ENCODE measurements at regions not wholly inside any gene's neighbourhood (a gene's known extent, or its start where the extent isn't known, plus 50 kb on each side); places are given as distances from the start of the nearest gene placed in this dataset.

DNA sequence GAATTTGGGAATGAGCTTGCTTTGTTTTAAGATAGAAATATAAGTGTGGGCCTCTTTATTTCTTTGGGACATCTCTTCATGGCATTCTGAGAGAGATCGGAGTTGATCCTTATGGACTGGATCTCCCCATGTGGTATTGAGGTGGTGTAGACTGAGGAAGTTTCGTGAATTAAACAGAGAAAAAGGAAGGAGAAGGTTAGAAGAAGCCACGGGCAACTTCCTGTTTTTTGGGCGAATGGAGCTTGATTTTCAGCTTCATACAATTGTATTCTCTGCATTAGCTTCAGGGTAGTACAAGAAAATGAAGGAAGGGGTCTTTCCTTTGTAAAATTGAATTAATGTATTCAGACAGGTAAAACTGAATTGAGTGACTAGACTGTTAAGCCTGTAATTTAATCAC lies 70.5 kb upstream of the HMHB1 start:
- Mint-ChIP-seq H3K4me1 (ENCODE audit: low read depth) (peaks cover 3% of the 10 kb centered on the region), H3K27me3 (ENCODE audit: low read depth) (peaks cover 4% of the 10 kb centered on the region), H3K27ac (no peak overlapping the region), H3K36me3 (ENCODE audit: low read depth) (no peaks in the 10 kb centered on the region), H3K9me3 (no peaks in the 10 kb centered on the region), H3K4me3 (no peak overlapping the region)
- DNase-seq: no peak
- CTCF ChIA-PET: no interaction called here
- intact Hi-C loops (cut with micrococcal nuclease): no loop called here

DNA sequence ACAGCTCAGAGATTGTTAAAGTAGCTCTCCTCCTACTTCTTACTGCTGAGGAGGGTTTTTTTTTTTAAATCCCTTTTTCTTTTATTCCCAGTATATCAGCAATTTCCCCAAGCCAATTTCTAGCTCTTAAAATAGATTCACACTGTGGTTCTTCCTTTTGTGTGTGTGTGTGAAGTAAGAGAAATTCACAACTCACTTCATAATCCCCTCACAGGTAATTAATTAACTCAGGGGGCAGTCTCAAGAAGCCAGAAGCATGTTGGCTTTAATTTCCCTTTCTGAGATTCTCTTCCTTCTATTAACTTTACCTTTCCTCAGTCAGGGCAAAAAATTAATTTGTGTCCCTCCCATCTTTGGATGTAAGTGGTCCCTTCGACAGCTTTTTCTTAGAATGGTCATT lies 71.0 kb upstream of the HMHB1 start:
- Mint-ChIP-seq H3K36me3 (ENCODE audit: low read depth) (no peaks in the 10 kb centered on the region), H3K27me3 (ENCODE audit: low read depth) (peaks cover 5% of the 10 kb centered on the region), H3K4me3 (no peak overlapping the region), H3K9me3 (no peaks in the 10 kb centered on the region), H3K27ac (no peak overlapping the region), H3K4me1 (ENCODE audit: low read depth) (peaks cover 3% of the 10 kb centered on the region)
- intact Hi-C loops (cut with micrococcal nuclease): no loop called here
- DNase-seq: no peak
- CTCF ChIA-PET: no interaction called here

DNA sequence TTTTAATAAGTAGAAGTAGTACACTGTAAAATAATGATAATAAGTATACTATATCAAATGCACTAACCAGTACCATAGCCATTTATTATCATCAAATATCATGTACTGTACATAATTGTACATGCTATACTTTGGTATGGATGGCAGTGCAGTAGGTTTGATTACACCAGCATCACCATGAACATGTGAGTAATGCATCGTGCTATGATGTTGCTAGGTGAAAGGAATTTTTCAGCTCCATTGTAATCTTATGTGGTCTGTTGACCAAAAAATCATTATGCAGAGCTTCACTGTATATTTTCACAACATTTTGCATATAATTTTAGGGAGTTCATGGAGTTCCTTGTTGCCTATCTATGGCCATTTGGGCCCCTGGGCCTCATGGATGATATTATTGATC lies 72.2 kb upstream of the HMHB1 start:
- Mint-ChIP-seq H3K9me3 (no peaks in the 10 kb centered on the region), H3K4me3 (no peak overlapping the region), H3K36me3 (ENCODE audit: low read depth) (no peaks in the 10 kb centered on the region), H3K27ac (no peak overlapping the region), H3K27me3 (ENCODE audit: low read depth) (peaks cover 5% of the 10 kb centered on the region), H3K4me1 (ENCODE audit: low read depth) (peaks cover 3% of the 10 kb centered on the region)
- no peak for DNase-seq
- intact Hi-C loops (cut with micrococcal nuclease): no loop called here
- CTCF ChIA-PET: interaction anchor here (1.1 kb wide), 1 partner anchor 464 kb away, joined by 3 read pairs; no protein-coding TSS in a partner anchor

DNA sequence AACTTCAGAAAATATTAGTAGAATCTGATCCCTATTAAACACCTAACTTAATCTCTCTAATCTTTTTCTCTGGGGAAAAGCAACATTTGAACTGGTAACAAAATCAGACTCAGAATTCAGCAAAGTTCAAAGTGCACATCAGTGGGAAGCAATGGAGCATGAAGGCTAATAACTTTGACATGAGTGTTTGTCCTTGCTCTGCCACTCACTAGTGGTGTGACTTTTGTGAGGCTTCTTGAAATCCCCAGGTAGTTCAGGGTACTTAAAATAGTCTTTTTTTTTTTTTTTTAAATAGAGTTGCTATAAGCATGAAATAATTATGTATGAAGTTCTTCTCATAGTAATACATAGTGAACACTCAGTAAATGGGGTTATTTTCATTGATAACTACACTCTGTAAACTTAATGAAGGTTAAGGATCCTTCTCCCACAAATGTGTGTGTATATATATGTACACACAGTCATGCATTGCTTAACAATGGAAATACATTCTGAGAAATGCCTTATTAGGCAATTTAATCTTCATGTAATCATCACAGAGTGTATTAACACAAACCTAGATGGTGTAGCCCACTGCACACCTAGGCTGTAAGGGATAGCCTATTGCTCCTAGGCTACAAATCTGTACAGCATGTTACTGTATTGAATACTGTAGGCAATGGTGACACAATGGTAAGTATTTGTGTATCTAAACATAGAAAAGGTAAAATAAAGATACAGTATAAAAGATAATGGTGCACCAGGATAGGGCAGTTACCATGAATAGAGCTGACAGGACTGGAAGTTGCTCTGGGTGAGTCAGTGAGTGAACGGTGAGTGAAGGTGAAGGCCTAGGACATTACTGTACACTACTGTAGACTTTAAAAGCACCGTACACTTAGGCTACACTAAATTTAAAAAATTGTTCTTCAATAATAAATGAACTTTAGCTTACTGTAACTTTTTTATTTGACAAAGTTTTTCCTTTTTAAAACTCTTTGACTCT lies 73.3 kb upstream of the HMHB1 start:
- CTCF ChIA-PET: interaction anchor here (1.1 kb wide), 1 partner anchor 465 kb away, joined by 3 read pairs; no protein-coding TSS in a partner anchor
- Mint-ChIP-seq H3K27me3 (ENCODE audit: low read depth) (peaks cover 5% of the 10 kb centered on the region), H3K4me1 (ENCODE audit: low read depth) (peaks cover 3% of the 10 kb centered on the region), H3K36me3 (ENCODE audit: low read depth) (no peaks in the 10 kb centered on the region), H3K27ac (no peak overlapping the region), H3K4me3 (no peak overlapping the region), H3K9me3 (no peaks in the 10 kb centered on the region)
- intact Hi-C loops (cut with micrococcal nuclease): no loop called here
- no peak for DNase-seq

DNA sequence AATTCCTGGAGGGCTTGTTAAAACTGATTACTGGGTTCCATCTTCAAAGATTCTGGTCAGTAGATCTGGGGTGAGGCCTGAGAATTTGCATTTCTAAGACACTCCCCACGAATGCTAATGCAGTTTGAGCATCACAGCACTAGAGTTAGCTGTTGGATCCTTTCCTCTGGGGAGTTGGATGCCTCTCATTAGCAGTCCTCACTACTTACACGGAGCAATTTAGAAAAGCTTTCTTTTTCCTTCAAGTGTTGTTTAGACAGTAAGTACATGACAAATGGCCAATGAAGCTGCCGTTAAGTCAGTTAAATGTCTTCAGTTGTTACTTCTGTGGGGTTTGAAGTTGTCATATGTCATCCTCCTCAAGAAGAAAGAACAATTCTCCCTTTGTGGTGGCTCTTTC lies 74.9 kb upstream of the HMHB1 start:
- Mint-ChIP-seq H3K4me3 (no peak overlapping the region), H3K36me3 (ENCODE audit: low read depth) (no peaks in the 10 kb centered on the region), H3K4me1 (ENCODE audit: low read depth) (peaks cover 3% of the 10 kb centered on the region), H3K27ac (no peak overlapping the region), H3K27me3 (ENCODE audit: low read depth) (peaks cover 5% of the 10 kb centered on the region), H3K9me3 (no peaks in the 10 kb centered on the region)
- intact Hi-C loops (cut with micrococcal nuclease): no loop called here
- CTCF ChIA-PET: no interaction called here
- DNase-seq: no peak

DNA sequence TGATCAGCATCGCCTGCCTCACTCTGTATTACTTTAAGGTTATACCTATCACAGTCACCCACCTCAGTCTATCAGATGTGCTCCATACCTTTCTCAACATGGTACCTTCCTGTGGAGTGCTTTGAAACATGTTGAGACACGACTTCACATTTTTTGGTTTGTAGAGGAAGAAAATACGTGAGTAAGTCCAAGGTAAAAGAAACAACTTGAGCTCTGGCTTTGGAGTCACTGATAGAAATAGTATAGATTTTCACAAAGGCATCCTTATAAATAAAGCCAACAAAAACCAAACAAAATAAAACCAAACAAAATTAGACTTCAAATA lies 77.5 kb upstream of the HMHB1 start:
- Mint-ChIP-seq H3K27ac (no peak overlapping the region), H3K4me1 (ENCODE audit: low read depth) (no peaks in the 10 kb centered on the region), H3K9me3 (no peaks in the 10 kb centered on the region), H3K27me3 (ENCODE audit: low read depth) (peaks cover 7% of the 10 kb centered on the region), H3K36me3 (ENCODE audit: low read depth) (no peaks in the 10 kb centered on the region), H3K4me3 (no peak overlapping the region)
- CTCF ChIA-PET: no interaction called here
- DNase-seq: no peak
- intact Hi-C loops (cut with micrococcal nuclease): no loop called here

DNA sequence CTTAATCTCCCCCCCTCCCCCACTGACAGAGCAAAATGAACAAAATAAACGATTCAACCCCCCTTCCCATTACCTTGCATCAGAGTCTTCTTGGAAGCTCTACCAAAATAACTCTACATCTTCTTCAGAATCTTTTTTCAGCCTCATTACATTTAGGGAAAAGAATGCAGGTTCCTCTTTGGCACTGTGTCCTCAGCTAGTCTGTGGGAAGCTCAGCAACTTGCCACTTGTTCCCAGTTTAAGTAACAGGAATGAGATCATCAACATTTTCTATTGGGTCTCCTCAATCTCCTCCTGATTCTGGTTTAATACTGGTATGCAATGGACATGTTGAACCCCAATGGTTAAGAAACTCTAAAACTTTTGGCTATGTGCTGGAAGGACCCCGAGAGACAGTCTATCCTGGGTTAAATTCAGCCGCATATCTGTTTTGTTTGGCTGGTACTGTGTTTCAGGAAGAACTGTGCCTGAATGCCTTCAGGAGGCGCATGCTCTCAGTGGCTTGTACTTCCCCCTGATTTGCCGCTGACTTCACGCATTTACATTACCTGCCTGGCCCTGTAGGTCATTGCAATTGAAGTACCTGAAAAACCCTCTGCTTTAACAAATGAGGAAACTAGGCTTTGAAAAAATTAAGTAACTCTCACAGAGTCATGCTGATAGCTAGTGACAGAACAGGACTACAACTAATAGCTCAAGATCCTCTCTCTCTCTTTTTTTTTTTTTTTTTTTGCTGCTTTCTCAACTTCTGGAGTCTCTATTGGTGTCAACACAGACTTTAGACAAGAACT lies 78.1 kb upstream of the HMHB1 start:
- CTCF ChIA-PET: no interaction called here
- H3K36me3 Mint-ChIP-seq (ENCODE audit: low read depth): no peaks in the 10 kb centered on the region
- no peak overlapping the region for H3K27ac Mint-ChIP-seq
- intact Hi-C loops (cut with micrococcal nuclease): no loop called here
- no peaks in the 10 kb centered on the region for H3K9me3 Mint-ChIP-seq
- peaks cover 7% of the 10 kb centered on the region for H3K27me3 Mint-ChIP-seq (ENCODE audit: low read depth)
- no peak overlapping the region for H3K4me3 Mint-ChIP-seq
- DNase-seq: no peak
- H3K4me1 Mint-ChIP-seq (ENCODE audit: low read depth): no peaks in the 10 kb centered on the region

DNA sequence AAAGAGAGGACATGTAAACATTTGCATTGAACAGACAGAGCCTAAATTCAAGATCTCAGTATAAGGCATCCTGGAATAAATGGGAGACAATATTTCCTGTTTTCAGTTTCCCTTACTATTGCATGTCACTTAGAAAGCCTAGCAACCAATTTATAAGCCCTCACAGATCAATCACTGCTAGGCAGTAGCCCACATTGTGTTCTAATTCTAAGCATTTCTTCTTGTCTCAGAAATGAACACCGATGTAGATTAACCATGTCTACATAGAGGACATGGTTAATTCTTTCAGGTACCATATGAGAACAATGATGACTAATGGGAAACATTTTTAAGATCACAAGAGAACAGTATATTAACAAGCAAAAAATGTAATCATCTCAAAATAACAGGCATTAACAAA lies 79.6 kb upstream of the HMHB1 start:
- DNase-seq: no peak
- Mint-ChIP-seq H3K9me3 (no peaks in the 10 kb centered on the region), H3K4me1 (ENCODE audit: low read depth) (no peaks in the 10 kb centered on the region), H3K4me3 (no peak overlapping the region), H3K36me3 (ENCODE audit: low read depth) (no peaks in the 10 kb centered on the region), H3K27ac (no peak overlapping the region), H3K27me3 (ENCODE audit: low read depth) (peaks cover 8% of the 10 kb centered on the region)
- CTCF ChIA-PET: no interaction called here
- intact Hi-C loops (cut with micrococcal nuclease): no loop called here

DNA sequence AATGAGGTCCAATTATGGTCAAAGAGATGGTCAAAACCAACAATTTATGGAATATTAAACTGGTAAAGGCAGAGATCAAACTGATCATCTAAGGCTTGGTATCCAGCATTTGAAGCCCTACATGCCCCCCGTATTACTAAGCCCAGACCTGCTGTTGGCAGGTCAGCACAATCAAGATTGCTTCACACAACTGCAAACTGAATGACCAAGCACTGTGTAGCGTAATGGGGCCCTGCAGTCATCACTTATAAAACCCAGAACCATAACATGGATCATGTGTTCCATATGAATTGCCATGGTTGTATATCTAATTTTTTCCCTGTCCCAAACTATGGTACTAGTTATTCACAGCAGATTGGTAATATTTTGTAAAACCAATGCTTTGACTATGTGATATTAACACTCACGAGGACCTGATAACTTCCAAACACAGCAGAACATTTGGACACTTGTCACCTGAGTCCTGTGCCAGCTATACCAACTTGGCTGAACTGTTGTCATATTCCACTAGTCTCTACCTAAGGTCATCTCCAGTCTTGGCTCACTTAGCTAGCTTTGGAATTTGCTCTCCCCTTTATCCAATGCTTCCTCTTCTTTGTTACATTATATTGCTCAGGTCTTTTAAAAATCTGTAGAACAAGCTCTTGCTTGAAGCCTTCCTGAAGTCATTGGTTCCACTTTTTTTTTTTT lies 81.7 kb upstream of the HMHB1 start:
- DNase-seq: no peak
- H3K36me3 Mint-ChIP-seq (ENCODE audit: low read depth): no peaks in the 10 kb centered on the region
- H3K4me3 Mint-ChIP-seq: no peak overlapping the region
- CTCF ChIA-PET: no interaction called here
- intact Hi-C loops (cut with micrococcal nuclease): no loop called here
- H3K27me3 Mint-ChIP-seq (ENCODE audit: low read depth): peaks cover 8% of the 10 kb centered on the region
- H3K9me3 Mint-ChIP-seq: peaks cover 5% of the 10 kb centered on the region
- H3K4me1 Mint-ChIP-seq (ENCODE audit: low read depth): no peaks in the 10 kb centered on the region
- no peak overlapping the region for H3K27ac Mint-ChIP-seq

DNA sequence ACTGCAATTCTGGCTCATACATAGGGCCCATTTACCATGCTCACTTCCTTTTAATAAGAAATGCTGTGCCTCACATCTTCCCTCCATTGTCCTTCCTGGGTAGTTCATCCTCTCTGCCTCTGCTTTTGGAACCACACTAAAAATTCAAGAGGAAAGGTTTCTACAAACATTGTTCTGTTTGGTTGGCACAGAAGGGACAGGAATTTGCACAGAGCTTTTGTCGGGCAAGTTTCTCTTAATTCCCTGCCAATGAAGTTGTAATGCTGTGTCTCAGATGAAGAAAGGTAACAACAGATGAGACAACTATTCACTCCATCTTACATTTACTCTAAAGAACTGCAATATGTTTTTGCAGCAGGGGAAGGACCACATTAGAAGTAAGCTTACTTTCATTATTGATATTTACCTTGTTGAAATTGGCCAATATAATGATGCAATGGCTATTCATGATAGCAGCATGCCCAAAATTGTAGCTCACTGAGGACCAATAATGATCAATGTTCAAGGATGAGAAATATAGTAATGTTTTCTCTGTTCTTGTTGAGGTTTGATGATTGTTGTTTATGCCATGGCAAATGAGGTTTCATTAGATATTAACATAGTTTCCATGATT lies 82.5 kb upstream of the HMHB1 start:
- no peak overlapping the region for H3K4me3 Mint-ChIP-seq
- CTCF ChIA-PET: no interaction called here
- no peak for DNase-seq
- peaks cover 13% of the 10 kb centered on the region for H3K27me3 Mint-ChIP-seq (ENCODE audit: low read depth)
- H3K4me1 Mint-ChIP-seq (ENCODE audit: low read depth): no peaks in the 10 kb centered on the region
- H3K27ac Mint-ChIP-seq: no peak overlapping the region
- peaks cover 11% of the 10 kb centered on the region for H3K9me3 Mint-ChIP-seq
- intact Hi-C loops (cut with micrococcal nuclease): no loop called here
- H3K36me3 Mint-ChIP-seq (ENCODE audit: low read depth): peaks cover 5% of the 10 kb centered on the region

DNA sequence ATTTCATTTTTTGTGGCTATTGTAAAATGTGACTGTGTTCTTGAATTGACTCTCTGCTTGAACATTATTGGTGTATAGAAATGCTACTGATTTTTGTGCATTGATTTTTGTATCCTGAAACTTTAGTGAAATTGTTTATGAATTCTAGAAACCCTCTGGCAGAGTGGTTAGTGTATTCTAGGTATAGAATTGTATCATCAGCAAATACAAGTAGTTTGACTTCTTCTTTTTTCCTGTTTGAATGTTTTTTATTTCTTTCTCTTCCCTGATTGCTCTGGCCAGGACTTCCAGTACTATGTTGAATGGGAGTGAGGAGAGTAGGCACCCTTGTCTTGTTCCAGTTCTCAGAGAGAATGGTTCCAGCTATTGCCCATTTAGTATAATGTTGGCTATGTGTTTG lies 88.8 kb upstream of the HMHB1 start:
- H3K9me3 Mint-ChIP-seq: peaks cover 16% of the 10 kb centered on the region
- intact Hi-C loops (cut with micrococcal nuclease): no loop called here
- H3K4me1 Mint-ChIP-seq (ENCODE audit: low read depth): no peaks in the 10 kb centered on the region
- CTCF ChIA-PET: interaction anchor here (0.7 kb wide), 1 partner anchor 557 kb away, joined by 3 read pairs; no protein-coding TSS in a partner anchor
- DNase-seq: no peak
- H3K4me3 Mint-ChIP-seq: no peak overlapping the region
- H3K27ac Mint-ChIP-seq: no peak overlapping the region
- peaks cover 6% of the 10 kb centered on the region for H3K36me3 Mint-ChIP-seq (ENCODE audit: low read depth)
- peaks cover 11% of the 10 kb centered on the region for H3K27me3 Mint-ChIP-seq (ENCODE audit: low read depth)

DNA sequence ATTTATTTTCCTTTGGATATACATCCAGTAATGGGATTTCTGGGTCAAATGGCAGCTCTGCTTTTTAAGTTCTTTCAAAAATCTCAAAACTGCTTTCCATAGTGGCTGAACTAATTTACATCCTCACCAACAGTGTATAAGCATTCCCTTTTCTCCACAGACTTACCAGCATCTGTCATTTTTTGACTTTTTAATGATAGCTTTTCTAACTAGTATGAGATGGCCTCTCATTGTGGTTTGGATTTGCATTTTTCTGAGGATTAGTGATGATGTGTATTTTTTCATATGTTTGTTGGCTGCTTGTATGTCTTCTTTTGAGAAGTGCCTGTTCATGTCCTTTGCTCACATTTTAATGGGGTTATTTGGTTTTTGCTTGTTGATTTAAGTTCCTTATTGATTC lies 90.0 kb upstream of the HMHB1 start:
- peaks cover 6% of the 10 kb centered on the region for H3K36me3 Mint-ChIP-seq (ENCODE audit: low read depth)
- H3K27me3 Mint-ChIP-seq (ENCODE audit: low read depth): peaks cover 8% of the 10 kb centered on the region
- CTCF ChIA-PET: interaction anchor here (0.6 kb wide), 2 partner anchors 54 to 704 kb away, joined by 3 read pairs; no protein-coding TSS in a partner anchor
- intact Hi-C loops (cut with micrococcal nuclease): no loop called here
- H3K4me3 Mint-ChIP-seq: no peak overlapping the region
- DNase-seq: no peak
- peaks cover 16% of the 10 kb centered on the region for H3K9me3 Mint-ChIP-seq
- H3K4me1 Mint-ChIP-seq (ENCODE audit: low read depth): no peaks in the 10 kb centered on the region
- H3K27ac Mint-ChIP-seq: no peak overlapping the region

Data from activated naive CD4-positive, alpha-beta T cell treated with anti-CD3 and anti-CD28 coated beads for 36 hours (primary cell).